Mesodermal cell (in vitro differentiated cells): ENCODE measurements at regions not wholly inside any gene's neighbourhood (a gene's known extent, or its start where the extent isn't known, plus 50 kb on each side); places are given as distances from the start of the nearest gene placed in this dataset.
"Not testable (repeated sequence)": the region's sequence is repeated elsewhere in the genome, so short reads cannot be mapped to it uniquely, and the experiment has no call there.

Source experiments
- H3K27ac ChIP-seq: 2 replicates; pipeline ENCODE4 v1.7.0; 2013; ENCODE audit warnings: mild to moderate bottlenecking, low read depth, low read length, moderate library complexity; ENCODE audit not compliant: severe bottlenecking
- H3K36me3 ChIP-seq: 2 replicates; pipeline ENCODE4 v1.7.1; 2013; ENCODE audit warnings: mild to moderate bottlenecking, low read length, moderate library complexity; ENCODE audit not compliant: control insufficient read depth, insufficient read depth
- H3K4me1 ChIP-seq: one replicate; pipeline ENCODE4 v1.7.1; 2013; ENCODE audit warnings: mild to moderate bottlenecking, low read length; ENCODE audit not compliant: insufficient read depth, control insufficient read depth, poor library complexity, severe bottlenecking
- H3K4me3 ChIP-seq: 2 replicates; pipeline ENCODE4 v1.7.0; 2013; ENCODE audit warnings: low read length, control low read depth, mild to moderate bottlenecking; ENCODE audit not compliant: insufficient read depth, poor library complexity, severe bottlenecking; ENCODE audit errors: extremely low read depth
- H3K9me3 ChIP-seq: 2 replicates; pipeline ENCODE4 v1.7.1; 2013; ENCODE audit warnings: mild to moderate bottlenecking, low read length, moderate library complexity; ENCODE audit not compliant: control insufficient read depth
- WGBS, 2 experiments: methylation state at CpG; one replicate each; pipeline ENCODE4 v1.1.5; 2013; ENCODE audit warnings: missing lambda C conversion rate in 2 of 2; ENCODE audit not compliant: insufficient coverage in 2 of 2; 5-methylcytosine and 5-hydroxymethylcytosine counted together

GRCh38 chr15:79157631-79158592 is 67.3 kb upstream of the RASGRF1 start:
- Histone ChIP-seq H3K36me3 (no peaks in the 10 kb centered on the region), H3K4me3 (no peak overlapping the region), H3K27ac (no peak overlapping the region), H3K9me3 (no peaks in the 10 kb centered on the region), H3K4me1 (peaks cover 3% of the 10 kb centered on the region)
- WGBS, 2 experiments, result 89 to 92% methylated on average over 10 to 11 of the region's 13 CpGs

- Histone ChIP-seq H3K27ac (no peak overlapping the region), H3K4me1 (peaks cover 3% of the 10 kb centered on the region), H3K9me3 (no peaks in the 10 kb centered on the region), H3K4me3 (no peak overlapping the region), H3K36me3 (no peaks in the 10 kb centered on the region)
- 72 to 87% methylated on average over 6 of the region's 7 CpGs for WGBS, 2 experiments
Measured at GRCh38 chr15:79156704-79157375, 66.3 kb upstream of the RASGRF1 start.

GRCh38 chr15:79154483-79155135 is 64.0 kb upstream of the RASGRF1 start:
- H3K4me1 ChIP-seq, result no peaks in the 10 kb centered on the region
- no peak overlapping the region for H3K27ac ChIP-seq
- 27 to 45% methylated on average over 8 of the region's 9 CpGs for WGBS, 2 experiments
- no peaks in the 10 kb centered on the region for H3K9me3 ChIP-seq
- H3K4me3 ChIP-seq, result no peak overlapping the region
- no peaks in the 10 kb centered on the region for H3K36me3 ChIP-seq

- H3K9me3 ChIP-seq, result peaks cover 36% of the 10 kb centered on the region
- not testable (repeated sequence) for H3K36me3 ChIP-seq, H3K27ac ChIP-seq, H3K4me3 ChIP-seq, H3K4me1 ChIP-seq
- WGBS, 2 experiments, result 90 to 100% methylated on average over 1 of the region's 1 CpG
Measured at GRCh38 chr15:79144290-79144689, 53.7 kb upstream of the RASGRF1 start.

- WGBS, 2 experiments, result 86 to 90% methylated on average over 1 of the region's 1 CpG
Measured at GRCh38 chr15:79140846-79141570, 50.4 kb upstream of the RASGRF1 start.

More at GRCh38 chr15:79140846-79141570, 50.4 kb upstream of the RASGRF1 start:
- Histone ChIP-seq H3K4me1 (no peaks in the 10 kb centered on the region), H3K27ac (no peak overlapping the region), H3K4me3 (no peak overlapping the region), H3K9me3 (peaks cover 14% of the 10 kb centered on the region), H3K36me3 (no peaks in the 10 kb centered on the region)
